22Rv1 (cell line): ENCODE measurements at regions not wholly inside any gene's neighbourhood (a gene's known extent, or its start where the extent isn't known, plus 50 kb on each side); places are given as distances from the start of the nearest gene placed in this dataset.

Source experiments
- ZFX ChIP-seq: fragments of 450-650 bp; IDR thresholded peaks from 2 replicates; pipeline ENCODE4 v1.6.1; 2017; ENCODE audit warnings: antibody characterized with exemption, borderline replicate concordance
- TF ChIP-seq, protein P1 (sequence below): fragments of 450-650 bp; IDR thresholded peaks from 2 replicates; pipeline ENCODE4 v1.5.1; 2017; ENCODE audit warnings: mild to moderate bottlenecking

DNA sequence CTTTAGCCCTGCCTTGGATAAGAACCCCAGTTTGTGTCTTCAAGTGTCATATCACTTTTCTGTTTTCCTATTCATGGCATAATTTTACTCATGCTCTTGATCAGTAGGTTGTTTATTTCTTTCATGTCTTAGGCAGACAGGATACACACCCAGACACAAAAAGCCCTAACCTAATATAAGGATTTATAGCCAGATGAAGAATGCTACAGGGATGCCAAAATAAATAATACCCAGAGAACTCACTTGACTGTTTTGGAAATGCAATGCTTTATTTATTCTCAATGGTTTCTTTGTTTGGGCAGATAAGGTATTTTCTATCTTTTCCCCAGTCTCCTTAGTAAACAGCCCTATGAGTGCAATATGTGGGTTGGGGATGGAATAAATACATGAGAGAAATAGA, 424.0 kb upstream of the PDZRN3 start:
- TF ChIP-seq, protein P1, sequence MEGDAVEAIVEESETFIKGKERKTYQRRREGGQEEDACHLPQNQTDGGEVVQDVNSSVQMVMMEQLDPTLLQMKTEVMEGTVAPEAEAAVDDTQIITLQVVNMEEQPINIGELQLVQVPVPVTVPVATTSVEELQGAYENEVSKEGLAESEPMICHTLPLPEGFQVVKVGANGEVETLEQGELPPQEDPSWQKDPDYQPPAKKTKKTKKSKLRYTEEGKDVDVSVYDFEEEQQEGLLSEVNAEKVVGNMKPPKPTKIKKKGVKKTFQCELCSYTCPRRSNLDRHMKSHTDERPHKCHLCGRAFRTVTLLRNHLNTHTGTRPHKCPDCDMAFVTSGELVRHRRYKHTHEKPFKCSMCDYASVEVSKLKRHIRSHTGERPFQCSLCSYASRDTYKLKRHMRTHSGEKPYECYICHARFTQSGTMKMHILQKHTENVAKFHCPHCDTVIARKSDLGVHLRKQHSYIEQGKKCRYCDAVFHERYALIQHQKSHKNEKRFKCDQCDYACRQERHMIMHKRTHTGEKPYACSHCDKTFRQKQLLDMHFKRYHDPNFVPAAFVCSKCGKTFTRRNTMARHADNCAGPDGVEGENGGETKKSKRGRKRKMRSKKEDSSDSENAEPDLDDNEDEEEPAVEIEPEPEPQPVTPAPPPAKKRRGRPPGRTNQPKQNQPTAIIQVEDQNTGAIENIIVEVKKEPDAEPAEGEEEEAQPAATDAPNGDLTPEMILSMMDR, result no peak
- no peak for TF ChIP-seq ZFX
